SU-DHL-6 (cell line): ENCODE measurements at regions not wholly inside any gene's neighbourhood (a gene's known extent, or its start where the extent isn't known, plus 50 kb on each side); places are given as distances from the start of the nearest gene placed in this dataset.

Source experiments
- H2AFZ ChIP-seq: fragments of 200-600 bp; sonication (generic); 2 replicates; pipeline ENCODE4 v1.6.1; 2014; ENCODE audit warnings: low read depth, mild to moderate bottlenecking, moderate library complexity, mixed read lengths, antibody characterized with exemption, low read length; ENCODE audit not compliant: severe bottlenecking
- H3F3A ChIP-seq: fragments of 200-600 bp; shearing (Covaris generic); 2 replicates; pipeline ENCODE4 v1.6.0; 2016; ENCODE audit warnings: antibody characterized with exemption, mild to moderate bottlenecking; ENCODE audit not compliant: insufficient read depth
- H3K27ac ChIP-seq: fragments of 200-600 bp; sonication (generic); 2 replicates; pipeline ENCODE4 v1.5.1; 2016; ENCODE audit warnings: low read depth, mild to moderate bottlenecking, low read length, moderate library complexity, mixed read lengths
- H3K27me3 ChIP-seq: fragments of 200-600 bp; sonication (generic), shearing (Covaris generic); 2 replicates; pipeline ENCODE4 v1.6.0; 2014; ENCODE audit warnings: mild to moderate bottlenecking, low read length
- H3K36me3 ChIP-seq: fragments of 200-600 bp; sonication (generic); 2 replicates; pipeline ENCODE4 v1.6.1; 2014; ENCODE audit warnings: mild to moderate bottlenecking, low read length, mixed read lengths
- H3K4me2 ChIP-seq: fragments of 300-600, 200-600 bp; shearing (Covaris generic), sonication (generic); 2 replicates; pipeline ENCODE4 v1.6.0; 2014; ENCODE audit warnings: low read length, low read depth, mild to moderate bottlenecking; ENCODE audit not compliant: poor library complexity, severe bottlenecking
- H3K4me3 ChIP-seq: fragments of 200-600 bp; sonication (generic); 2 replicates; pipeline ENCODE4 v1.5.1; 2014; ENCODE audit warnings: antibody characterized with exemption, low read length, mild to moderate bottlenecking, mixed read lengths; ENCODE audit not compliant: insufficient read depth, poor library complexity, severe bottlenecking
- H3K79me2 ChIP-seq: fragments of 200-600 bp; sonication (generic); 2 replicates; pipeline ENCODE4 v1.6.1; 2014; ENCODE audit warnings: mild to moderate bottlenecking, low read length, moderate library complexity; ENCODE audit not compliant: insufficient read depth
- H3K9ac ChIP-seq: fragments of 200-600 bp; sonication (generic); 2 replicates; pipeline ENCODE4 v1.7.0; 2014; ENCODE audit warnings: mild to moderate bottlenecking, low read length
- H3K9me2 ChIP-seq: fragments of 200-600 bp; sonication (generic); replicated peaks from 2 replicates; pipeline ENCODE4 v1.6.1; 2014; ENCODE audit warnings: low read length; ENCODE audit not compliant: insufficient read depth
- H3K9me3 ChIP-seq: fragments of 200-600 bp; sonication (generic); 2 replicates; pipeline ENCODE4 v1.6.1; 2014; ENCODE audit warnings: low read length, mixed read lengths; ENCODE audit not compliant: insufficient read depth
- H4K20me1 ChIP-seq: fragments of 200-600 bp; sonication (generic); 2 replicates; pipeline ENCODE4 v1.6.1; 2014; ENCODE audit warnings: low read depth, mild to moderate bottlenecking, antibody characterized with exemption, low read length, moderate library complexity, mixed read lengths
- CTCF ChIP-seq: fragments of 200-600 bp; sonication (generic); IDR thresholded peaks from one replicate; pipeline ENCODE4 v1.5.1; 2017; ENCODE audit warnings: antibody characterized with exemption, mild to moderate bottlenecking, low read length, moderate library complexity; ENCODE audit not compliant: insufficient read depth, poor library complexity, severe bottlenecking
- EZH2phosphoT487 ChIP-seq: fragments of 200-600 bp; sonication (generic), shearing (Covaris generic); conservative IDR thresholded peaks from 2 replicates; pipeline ENCODE4 v1.6.1; 2018; ENCODE audit warnings: mild to moderate bottlenecking, antibody characterized with exemption, low read length, moderate library complexity, mixed read lengths

- Histone ChIP-seq H4K20me1 (no peaks in the 10 kb centered on the region), H3K9me3 (no peaks in the 10 kb centered on the region), H3K4me3 (no peak overlapping the region), H3K27ac (no peak overlapping the region), H3K9ac (no peak overlapping the region), H3K36me3 (no peaks in the 10 kb centered on the region), H3K27me3 (no peaks in the 10 kb centered on the region), H2AFZ (no peak overlapping the region), H3F3A (no peaks in the 10 kb centered on the region), H3K79me2 (no peaks in the 10 kb centered on the region), H3K9me2 (no peaks in the 10 kb centered on the region), H3K4me2 (no peak overlapping the region)
- TF ChIP-seq EZH2phosphoT487 = no peak
- no peak for TF ChIP-seq CTCF
Observed at GRCh38 chr14:29354486-29354885, 573.2 kb downstream of the PRKD1 start.

- Histone ChIP-seq H3K36me3 (no peaks in the 10 kb centered on the region), H2AFZ (no peak overlapping the region), H3K27me3 (no peaks in the 10 kb centered on the region), H3K79me2 (no peaks in the 10 kb centered on the region), H3K27ac (no peak overlapping the region), H3K4me3 (no peak overlapping the region), H3K9me3 (no peaks in the 10 kb centered on the region), H3K9ac (no peak overlapping the region), H3F3A (no peaks in the 10 kb centered on the region), H4K20me1 (no peaks in the 10 kb centered on the region), H3K4me2 (no peak overlapping the region), H3K9me2 (no peaks in the 10 kb centered on the region)
- TF ChIP-seq EZH2phosphoT487 = no peak
- TF ChIP-seq CTCF = no peak
Observed at GRCh38 chr14:29355331-29355730, 572.3 kb downstream of the PRKD1 start.

- no peaks in the 10 kb centered on the region for H3K79me2 ChIP-seq
- no peak overlapping the region for H2AFZ ChIP-seq
- H3K27ac ChIP-seq = no peak overlapping the region
- H3K9ac ChIP-seq = no peak overlapping the region
- H3K9me3 ChIP-seq = no peaks in the 10 kb centered on the region
- H3F3A ChIP-seq = no peaks in the 10 kb centered on the region
- no peaks in the 10 kb centered on the region for H3K36me3 ChIP-seq
- no peak overlapping the region for H3K4me3 ChIP-seq
- TF ChIP-seq CTCF = no peak
- TF ChIP-seq EZH2phosphoT487 = no peak
- H3K9me2 ChIP-seq = no peaks in the 10 kb centered on the region
- no peaks in the 10 kb centered on the region for H4K20me1 ChIP-seq
- no peaks in the 10 kb centered on the region for H3K27me3 ChIP-seq
- H3K4me2 ChIP-seq = no peak overlapping the region
Observed at GRCh38 chr14:29355846-29356245, 571.8 kb downstream of the PRKD1 start.
